Left renal pelvis (tissue), 4 donors: ENCODE measurements at regions not wholly inside any gene's neighbourhood (a gene's known extent, or its start where the extent isn't known, plus 50 kb on each side); places are given as distances from the start of the nearest gene placed in this dataset.
"Not testable (repeated sequence)": the region's sequence is repeated elsewhere in the genome, so short reads cannot be mapped to it uniquely, and the experiment has no call there.

Experiments
- DNase-seq, 4 donors: peaks; one replicate each; pipeline ENCODE4 v3.0.0-alpha.2; 2013; ENCODE audit warnings: low read depth in 4 of 4, low spot score in 3 of 4

DNA sequence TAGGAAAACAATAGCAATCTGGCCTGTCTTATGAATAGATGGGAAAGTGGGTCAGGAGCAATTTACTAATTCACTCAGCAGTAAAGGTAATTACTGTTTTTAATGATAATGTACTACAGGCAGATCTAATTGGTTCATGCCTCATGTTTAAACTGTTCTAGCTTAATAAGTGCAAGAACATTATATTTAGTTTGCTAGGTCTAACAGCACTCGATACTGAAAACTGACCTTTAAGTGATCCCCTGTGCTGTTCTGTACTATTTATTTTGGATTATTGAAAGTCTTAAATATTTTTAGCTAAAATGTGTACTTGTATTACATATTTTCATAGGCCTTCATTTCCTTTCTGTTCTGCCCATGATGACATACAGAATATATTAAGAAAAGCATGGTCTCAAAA is 998.0 kb upstream of the GJE1 start:
- no peak for DNase-seq

DNA sequence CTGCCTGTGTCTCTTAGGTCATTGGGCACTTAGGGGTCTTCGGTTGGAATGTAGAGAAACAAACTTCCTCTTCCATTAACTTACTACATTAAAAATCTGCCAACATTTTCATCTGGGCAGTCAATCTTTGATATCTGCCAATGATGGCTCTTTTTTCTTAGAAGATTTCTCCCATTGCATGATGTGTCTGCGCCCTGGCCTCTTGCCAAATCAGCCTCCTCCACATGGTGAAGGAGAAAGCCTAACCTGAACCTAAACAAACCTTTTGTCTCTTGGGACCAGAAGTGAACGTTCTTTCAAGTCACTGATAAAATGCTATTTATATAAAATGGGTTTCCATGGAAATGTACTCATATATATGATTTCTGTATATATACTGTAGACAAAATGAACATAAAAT is 998.9 kb upstream of the GJE1 start:
- DNase-seq = no peak

DNA sequence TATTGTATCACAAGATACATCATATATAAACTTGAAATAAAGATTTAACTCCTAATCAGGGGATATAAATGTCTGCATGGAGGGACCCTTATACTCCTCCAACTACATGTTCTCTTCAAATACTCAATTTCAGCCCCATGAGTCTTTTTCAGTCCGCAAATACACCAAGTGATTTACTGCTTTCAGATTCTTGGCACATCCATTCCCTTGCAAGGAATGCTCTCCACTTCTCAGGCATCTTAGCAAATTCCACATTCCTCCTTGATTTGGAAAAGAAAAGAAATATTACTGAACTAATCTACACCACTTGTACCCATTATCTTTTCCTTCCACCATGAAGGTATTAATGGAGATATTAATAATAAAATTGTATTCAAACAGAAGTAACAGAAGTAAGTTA is 999.4 kb upstream of the GJE1 start:
- no peak for DNase-seq

DNA sequence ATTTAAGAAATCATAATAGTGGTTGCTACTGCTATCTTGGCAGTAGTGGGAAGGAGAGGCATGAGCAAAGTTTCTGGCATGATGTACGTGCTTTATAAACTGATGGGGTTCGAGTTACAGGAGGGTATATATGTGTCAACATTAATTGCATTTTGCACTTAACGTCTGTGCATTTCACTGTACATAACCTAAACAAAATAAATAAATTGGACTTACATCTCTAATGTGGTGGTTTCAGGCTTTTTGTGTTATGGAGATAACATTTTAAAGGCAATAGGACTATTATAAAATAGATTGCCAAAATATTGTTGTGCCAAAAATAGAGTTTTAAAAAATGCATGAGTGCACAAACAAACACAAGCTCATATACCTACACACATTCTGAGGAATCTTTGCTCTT is 1001.1 kb upstream of the GJE1 start:
- DNase-seq = no peak

DNA sequence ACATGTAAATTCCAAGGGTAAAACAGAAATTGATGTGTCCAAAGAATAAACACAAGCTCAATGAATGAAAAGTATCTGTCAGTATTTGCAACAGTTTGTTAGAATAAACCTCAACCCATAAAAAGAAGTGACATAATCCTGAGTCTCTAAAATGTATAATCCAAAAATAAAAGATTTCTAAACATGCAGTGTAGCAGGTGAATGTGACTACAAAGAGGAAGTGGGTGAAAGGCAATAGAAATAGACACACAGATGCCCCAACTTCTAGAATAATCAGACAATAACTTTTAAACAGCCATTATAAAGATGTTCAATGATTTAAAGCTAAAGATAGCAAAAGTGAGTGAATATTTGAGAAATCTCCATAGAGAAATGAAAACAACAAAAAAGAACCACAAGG is 1009.2 kb upstream of the GJE1 start:
- DNase-seq = no peak

DNA sequence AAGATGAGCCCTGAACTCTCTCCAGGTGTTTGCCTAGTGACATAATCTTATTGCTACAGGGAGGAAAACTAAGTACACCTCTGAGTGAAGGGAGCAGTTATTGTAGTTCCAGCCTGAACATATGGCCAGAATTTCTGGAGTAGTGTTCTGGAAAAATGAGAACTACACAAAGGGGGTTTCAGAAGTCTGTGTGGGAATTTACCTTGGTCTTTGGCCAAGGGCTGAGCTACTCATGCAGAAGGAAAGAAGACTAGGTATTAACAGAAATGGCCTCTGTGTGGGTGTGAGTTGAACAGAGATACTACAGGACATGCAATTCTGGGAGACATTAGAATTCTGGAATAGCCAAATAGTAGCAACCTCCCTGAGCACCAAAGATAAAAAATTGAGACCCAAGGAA is 1009.7 kb upstream of the GJE1 start:
- no peak for DNase-seq

DNA sequence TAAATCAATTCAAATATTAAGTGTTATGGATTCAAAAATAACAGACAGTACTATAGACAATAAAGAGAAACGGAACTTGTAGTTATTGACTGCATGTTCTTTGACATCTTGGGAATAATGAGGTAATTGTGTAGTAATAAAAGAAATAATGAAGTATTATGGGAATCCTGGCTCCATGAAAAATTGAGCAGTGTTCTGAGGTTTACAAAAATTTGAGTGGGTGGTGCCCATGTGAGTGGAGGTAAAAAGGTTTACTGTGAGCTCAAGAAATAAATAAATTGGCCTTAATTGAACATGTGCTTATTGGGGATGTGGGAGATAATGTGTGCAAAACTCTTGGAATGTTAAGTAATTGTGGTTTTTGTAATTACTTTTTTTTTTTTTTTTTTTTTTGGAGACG is 1013.7 kb upstream of the GJE1 start:
- DNase-seq = no peak

DNA sequence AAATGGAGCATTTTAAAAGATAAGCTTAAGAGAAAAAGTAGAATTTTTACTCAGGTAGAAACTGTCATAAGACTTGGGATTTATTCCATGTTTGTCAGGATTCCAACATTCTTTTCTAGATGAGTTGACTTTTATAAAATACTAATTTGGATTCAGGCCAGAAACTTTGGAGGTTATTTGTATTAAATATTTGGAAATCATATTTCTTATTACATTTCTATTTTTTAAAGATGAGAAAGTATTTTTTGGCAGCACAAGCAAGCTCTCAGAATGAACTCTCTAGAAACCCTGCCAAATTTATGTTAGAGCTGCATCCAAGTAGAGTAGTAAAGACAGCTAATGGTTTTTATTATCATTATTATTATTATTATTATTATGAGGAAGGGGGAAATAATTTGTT is 1014.9 kb upstream of the GJE1 start:
- no peak for DNase-seq

DNA sequence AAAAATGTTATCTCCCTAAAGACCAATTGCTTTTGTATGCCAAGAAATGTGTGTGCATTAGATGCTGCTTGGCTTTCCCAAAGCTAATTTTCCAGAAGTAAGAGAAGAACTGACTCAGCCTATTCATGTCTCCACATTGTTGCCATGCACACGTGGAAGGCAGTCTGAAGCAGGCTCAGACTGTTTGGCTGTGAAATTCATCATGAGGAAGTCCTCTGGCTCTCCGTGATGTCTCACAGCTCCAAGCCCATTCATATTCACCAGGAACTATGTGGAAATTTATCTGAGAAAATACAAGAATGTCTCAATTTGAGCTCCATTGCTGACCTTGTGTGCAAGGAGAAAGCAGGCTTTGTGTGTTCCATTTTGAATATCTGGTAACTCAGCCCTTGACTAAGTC is 1022.2 kb upstream of the GJE1 start:
- no peak for DNase-seq

DNA sequence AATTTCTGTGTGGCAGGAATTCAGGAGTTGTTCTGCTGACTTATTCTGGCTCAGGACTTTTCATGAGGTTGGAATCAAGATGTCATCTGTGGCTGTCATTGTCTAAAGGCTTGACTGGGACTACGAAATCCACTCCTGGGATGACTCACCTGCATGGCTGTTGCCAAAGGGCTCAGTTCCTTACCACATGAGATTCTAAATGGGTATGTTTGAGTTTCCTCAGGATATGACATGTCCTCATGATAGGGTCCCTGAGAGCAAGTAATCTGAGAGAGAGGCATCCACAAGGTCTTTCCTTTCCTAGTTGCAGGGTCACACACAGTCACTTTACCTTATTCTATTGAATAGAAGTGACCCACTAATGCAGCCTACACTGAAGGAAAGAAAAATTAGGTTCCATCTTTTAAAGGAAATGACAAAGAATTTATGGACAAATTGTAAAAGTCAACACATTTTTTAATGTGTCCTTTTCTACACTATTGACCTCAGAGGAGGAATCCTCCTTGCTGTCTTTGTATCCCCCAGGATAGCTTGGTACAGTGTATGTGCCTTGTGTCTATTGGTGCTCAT is 1025.0 kb upstream of the GJE1 start:
- DNase-seq = no peak

DNA sequence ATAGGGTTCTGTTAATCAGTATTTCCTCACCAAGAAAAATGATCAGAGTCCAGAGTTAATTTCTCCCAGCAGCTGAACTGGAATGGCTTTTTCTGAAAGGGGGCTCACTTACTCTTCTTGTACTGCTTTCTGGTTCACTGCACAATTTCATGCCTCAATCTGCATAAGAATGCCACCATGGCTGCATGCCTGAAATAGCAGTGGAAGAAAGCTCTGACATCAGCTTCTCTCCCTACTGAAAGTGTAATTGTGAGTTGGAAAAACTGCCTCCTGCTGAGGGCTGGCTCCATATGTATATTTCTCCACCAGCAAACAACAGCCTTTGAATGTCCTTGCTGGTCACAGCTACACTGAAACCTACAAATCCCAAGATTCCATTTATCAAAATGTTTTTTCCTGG is 1027.2 kb upstream of the GJE1 start:
- peak in 2 of 4 donors; percentile 17 to 24 for DNase-seq

DNA sequence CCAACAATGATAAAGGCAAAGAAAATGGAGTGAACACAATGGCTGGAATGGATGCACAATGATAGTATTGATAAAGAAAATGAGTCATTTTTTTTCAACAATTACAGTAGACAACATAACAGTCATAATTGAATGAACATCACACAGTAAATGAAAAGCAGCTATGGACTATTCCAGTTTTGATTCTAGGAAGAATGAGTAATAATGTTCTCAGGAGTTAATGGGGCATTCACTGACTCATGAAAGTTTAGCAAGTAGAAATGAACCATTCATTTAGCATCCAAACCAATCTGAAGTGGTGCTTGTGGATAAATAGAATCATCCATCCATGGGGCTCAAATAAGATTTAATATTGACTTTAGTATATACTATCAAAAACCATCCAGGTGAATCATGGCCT is 1029.5 kb upstream of the GJE1 start:
- DNase-seq = no peak

DNA sequence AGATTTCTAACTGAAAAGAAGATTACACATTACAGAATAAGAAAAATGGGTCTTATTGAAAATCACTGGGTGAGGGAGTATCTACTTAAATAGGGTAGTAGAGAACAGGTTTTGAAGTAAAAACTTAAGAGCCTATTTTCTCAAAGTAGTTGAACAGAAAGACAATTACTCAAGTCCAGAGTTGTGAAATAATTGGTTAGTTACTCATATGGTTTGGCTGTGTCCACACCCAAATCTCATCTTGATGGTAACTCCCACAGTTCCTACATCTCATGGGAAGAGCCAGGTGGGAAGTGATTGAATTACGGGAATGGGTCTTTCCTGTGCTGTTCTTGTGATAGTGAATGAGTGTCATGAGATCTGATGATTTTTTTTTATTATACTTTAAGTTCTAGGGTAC is 1035.3 kb upstream of the GJE1 start:
- DNase-seq = no peak

DNA sequence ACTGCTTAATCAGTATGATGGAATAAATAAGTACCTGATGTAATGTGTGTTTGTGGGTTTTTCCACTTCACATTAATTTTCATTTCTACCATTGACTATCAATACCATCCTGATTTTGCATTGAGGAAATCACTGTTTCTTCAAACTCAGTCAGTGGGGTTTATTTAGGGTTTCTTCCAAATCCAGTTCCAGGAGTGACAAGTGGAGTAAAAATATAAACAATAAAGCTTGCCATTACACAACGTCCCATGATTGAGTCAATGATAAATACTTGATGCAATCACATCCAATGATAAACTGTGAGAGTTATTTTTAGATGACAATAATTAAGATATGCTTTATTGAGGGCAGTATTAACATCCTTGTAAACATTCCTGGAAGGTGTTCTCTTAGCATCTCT is 1037.4 kb upstream of the GJE1 start:
- no peak for DNase-seq

DNA sequence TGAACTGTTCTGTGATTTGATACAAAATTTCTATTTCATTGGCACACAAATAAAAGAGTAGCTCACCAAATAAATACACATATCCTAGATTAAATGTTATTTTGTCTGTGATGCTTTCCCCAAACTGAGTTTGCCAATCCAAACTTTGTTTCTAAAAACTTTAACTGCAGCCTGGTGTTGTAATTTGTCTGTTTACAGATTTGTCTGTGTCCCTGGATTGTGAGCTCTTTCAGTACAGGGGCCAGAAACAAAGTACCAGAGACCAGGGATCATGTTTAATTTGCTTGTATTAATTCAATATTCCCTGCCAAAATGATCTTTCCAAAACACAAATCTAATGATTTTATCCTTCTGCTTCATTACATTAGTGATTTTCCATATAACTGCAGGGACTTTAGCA is 1044.6 kb upstream of the GJE1 start:
- DNase-seq = no peak

DNA sequence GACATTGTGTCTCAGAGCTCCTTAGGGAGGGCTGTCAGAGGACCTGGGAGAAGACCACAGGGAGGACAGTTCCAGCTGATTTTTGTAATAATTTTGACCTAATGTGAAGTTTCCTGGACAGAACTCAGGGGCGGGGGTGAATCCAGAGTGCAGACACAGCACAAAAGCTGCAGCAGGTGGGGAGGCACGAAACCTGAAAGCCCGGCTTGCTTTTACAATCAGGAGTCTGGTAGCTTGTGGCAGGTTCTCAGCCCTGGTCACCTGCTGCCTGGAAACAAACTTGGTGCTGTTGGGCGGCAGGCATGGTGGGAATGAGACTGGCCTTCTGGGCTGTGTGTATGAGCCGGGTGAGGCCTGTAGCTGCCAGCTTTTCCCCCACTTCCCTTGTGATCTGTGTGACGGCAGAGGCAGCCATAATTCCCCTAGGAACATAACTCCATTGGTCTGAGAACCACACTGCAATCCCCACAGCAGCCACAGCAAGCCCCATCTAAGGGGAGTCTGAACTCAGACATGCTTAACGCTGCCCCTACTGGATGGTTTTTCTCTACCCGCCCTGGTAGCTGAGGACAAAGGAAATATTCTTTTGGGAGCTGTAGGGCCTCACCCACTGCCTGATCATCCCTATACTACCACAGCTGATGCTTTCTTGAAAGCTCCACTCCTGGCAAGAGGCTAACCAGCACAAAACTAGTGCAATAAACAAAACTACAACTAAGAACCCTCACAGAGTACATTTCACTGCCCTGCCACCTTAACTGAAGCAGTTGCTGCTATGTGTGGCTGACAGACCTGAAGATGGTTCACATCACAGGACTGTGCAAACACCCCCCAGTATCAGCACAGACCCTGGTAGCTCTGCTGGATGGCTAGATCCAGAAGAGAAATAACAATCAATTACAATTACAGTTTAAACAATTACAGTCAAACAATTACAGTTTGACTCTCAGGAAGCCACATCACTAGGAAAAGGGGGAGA is 1055.1 kb upstream of the GJE1 start:
- DNase-seq = no peak

DNA sequence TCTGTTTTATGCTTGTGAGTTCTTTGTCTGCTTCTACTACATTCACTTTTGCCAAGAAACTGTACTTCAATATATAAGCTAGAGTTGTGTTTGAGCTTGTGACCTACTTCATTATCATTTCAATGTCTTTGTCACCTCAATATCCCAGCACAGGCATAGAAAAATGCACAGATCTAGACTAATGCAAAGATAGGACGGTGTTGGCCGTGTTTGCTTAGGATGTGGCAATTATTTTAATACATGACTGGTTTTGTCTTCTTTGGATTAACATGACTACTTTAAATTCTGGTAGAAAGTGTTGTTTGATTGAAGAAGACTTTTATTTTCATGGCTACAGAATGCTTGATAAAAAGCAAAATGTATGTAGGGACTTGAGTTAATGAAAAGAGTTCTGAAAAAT is 1075.0 kb upstream of the GJE1 start:
- DNase-seq = no peak

DNA sequence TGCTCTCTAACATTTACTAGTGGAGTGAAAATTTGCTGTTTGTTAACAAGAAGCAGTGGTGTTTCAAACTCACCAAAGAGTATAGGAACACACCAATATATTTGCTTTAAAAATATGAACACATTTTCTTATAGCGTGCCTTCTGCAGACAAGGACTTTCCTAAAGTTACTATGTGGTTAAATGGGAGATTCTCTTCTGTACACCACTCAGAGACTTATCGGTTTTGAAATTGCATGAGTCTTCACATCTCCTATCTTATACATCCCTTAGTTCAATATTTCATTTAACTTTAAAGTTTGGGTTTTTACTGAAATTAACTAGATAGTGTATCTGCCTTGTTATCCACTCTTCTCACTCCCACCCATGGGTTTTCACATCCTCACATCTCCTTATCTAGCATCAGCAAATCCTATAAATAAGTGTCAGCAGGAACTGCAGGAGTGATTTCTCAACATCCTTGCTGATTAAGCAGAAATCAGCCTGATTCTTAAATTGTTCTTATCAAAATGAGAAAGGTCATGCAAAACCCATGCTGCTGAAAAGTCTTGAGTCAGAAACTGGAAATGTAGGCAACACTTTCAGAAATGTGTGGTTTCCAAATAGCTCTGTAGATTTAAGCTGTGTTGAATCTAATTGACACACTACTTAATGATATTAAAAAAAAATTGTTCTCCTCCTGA is 1075.6 kb upstream of the GJE1 start:
- DNase-seq = no peak

DNA sequence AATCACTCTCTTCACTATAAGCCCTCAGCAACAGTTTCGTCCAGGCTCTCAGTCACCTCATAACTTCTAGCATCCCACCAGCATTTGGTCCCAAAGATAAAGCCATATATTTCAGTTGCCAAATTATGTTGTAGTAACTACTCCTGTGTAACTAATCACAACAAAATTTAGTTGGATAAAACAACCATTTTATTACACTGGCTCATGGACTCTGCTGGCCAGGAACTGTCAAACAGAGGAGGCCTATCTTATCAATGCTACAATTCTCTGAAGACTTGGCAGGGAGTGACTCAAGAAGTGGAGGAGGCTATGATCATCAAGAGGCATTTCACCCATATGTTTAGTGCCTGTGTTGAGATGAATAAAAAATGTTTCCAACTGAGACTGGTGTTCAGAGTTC is 1082.3 kb upstream of the GJE1 start:
- no peak for DNase-seq

DNA sequence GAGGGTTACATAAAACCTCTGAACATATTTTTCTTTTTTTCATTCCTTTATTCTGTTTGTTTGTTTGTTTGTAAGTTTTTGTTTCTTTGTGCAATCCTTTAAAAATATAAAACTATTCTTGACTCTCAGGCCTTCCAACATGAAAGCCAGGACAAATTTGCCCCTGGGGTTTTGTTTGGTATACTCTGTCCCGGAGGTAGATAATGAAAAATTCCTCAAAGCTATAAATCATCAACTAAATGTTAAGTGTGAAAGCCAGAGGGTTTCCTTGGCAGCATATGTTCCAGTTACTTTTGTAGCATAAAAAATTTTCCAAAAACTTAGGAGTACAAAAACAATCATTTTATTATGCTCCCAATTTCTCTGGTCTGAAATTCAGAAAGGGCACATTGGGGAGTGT is 1084.3 kb upstream of the GJE1 start:
- DNase-seq = no peak

DNA sequence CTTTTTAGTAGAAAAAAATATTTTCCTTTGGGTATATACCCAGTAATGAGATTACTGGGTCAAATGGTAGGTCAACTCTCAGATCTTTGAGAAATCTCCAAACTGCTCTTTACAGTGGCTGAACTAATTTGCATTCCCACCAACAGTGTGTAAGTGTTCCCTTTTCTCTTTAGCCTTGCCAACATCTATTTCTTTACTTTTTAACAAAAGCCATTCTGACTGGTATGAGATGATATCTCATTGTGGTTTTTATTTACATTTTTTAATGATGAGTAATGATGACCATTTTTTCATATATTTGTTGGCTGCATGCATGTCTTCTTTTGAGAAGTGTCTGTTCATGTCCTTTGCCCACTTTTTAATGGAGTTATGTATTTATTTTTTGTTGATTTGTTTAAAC is 1086.2 kb upstream of the GJE1 start:
- DNase-seq = not testable (repeated sequence)

DNA sequence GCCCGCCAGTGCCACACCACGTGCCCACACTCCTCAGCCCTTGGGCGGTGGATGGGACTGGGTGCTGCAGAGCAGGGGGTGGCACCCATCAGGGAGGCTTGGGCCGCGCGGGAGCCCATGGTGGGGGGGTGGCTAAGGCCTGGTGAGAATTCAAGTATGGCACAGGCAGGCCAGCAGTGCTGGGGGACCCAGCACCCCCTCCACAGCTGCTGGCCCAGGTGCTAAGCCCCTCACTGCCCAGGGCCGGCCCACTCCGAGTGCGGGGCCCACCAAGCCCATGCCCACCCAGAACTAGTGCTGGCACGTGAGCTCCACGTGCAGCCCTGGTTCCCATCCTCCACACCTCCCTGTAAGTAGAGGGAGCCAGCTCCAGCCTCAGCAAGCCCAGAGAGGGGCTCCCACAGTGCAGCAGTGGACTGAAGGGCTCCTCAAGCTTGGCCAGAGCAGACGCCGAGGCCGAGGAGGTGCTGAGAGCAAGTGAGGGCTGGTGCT is 1091.1 kb upstream of the GJE1 start:
- no peak for DNase-seq
